RWPE1 (cell line): ENCODE measurements at regions not wholly inside any gene's neighbourhood (a gene's known extent, or its start where the extent isn't known, plus 50 kb on each side); places are given as distances from the start of the nearest gene placed in this dataset.
"Not testable (repeated sequence)": the region's sequence is repeated elsewhere in the genome, so short reads cannot be mapped to it uniquely, and the experiment has no call there.

Experiments
- CTCF ChIA-PET: fragments of 350-600 bp; sonication (Branson Sonifier 250); formaldehyde crosslinking; extraction: SDS; loops from one replicate; lab custom pipeline; 2021; lab: Yijun Ruan, JAX
- POLR2A ChIA-PET: fragments of 400-600 bp; formaldehyde crosslinking; extraction: SDS; loops from one replicate; lab custom pipeline; 2020; ENCODE audit warnings: antibody characterized with exemption; ENCODE audit not compliant: low non-redundant PET; lab: Yijun Ruan, JAX
- DNase-seq: peaks from one replicate; pipeline ENCODE4 v3.0.0; 2012; ENCODE audit warnings: low spot score
- H3K27ac ChIP-seq: fragments of 450-650 bp; 2 replicates; pipeline ENCODE4 v1.5.1; 2017
- CTCF ChIP-seq: fragments of 450-650 bp; conservative IDR thresholded peaks from 2 replicates; pipeline ENCODE4 v1.5.1; 2017; ENCODE audit warnings: low read depth, mild to moderate bottlenecking

- TF ChIP-seq CTCF = no peak
- CTCF ChIA-PET = interaction anchor here (0.6 kb wide), 1 partner anchor 284 kb away, joined by 4 read pairs; no protein-coding TSS in a partner anchor
- DNase-seq = no peak
- H3K27ac ChIP-seq = no peak overlapping the region
- POLR2A ChIA-PET = no interaction called here
These were observed 50.3 kb upstream of the SNRK start for GRCh38 chr3:43236008-43236407.

- no peak for TF ChIP-seq CTCF
- POLR2A ChIA-PET = no interaction called here
- DNase-seq = no peak
- no peak overlapping the region for H3K27ac ChIP-seq
- CTCF ChIA-PET = no interaction called here
These were observed 53.3 kb upstream of the SNRK start for GRCh38 chr3:43233062-43233461.

DNA sequence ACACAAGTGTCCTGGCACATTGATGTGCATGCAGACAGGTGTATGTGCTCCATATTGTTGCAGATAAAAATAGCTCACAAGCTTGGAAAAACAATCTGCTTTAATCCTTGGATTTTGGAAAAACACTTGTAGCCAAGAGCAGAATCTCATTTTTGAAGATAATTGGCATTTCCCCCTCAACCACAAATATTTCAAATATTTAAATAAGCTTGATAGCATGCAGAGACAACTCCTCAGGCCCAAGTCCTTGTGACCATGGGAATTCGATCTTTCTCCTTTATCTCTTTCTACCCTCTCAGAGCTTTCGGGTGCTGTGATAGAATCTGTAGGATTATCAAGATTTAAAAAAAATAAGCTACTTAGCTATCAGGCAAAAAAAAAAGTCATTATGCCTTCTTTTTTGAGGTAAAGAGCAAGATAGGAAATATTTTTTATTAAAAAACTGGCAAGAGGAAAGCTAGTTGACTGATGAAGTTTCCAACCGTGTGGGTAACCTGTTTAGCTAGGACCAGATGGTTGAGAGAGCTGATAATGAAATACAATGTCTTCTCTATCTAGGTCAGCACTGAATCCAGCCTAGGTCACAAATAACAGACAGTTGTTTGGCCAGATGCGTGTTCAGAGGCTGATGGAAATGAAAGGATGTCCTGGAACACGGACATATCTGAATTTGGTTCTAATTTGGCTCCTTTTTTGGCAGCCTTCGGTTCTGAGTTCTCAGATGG lies 54.9 kb upstream of the SNRK start:
- POLR2A ChIA-PET = interaction anchor here (0.6 kb wide), 1 partner anchor 21 kb away, joined by 4 read pairs; no protein-coding TSS in a partner anchor
- DNase-seq = no peak
- CTCF ChIA-PET = no interaction called here
- H3K27ac ChIP-seq = no peak overlapping the region
- no peak for TF ChIP-seq CTCF

DNA sequence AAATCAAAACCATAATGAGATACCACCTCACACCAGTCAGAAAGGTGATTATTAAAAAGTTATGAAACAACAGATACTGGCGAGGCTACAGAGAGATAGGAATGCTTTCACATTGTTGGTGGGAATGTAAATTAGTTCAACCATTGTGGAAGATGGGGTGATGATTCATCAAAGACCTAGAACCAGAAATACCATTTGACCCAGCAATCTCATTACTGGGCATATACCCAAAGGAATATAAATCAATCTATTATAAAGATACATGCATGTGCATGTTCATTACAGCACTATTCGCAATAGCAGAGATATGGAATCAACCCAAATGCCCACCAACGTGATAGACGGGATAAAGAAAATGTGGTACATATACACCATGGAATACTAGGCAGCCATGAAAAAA lies 56.5 kb upstream of the SNRK start:
- CTCF ChIA-PET, H3K27ac ChIP-seq, POLR2A ChIA-PET, DNase-seq: not testable (repeated sequence)

DNA sequence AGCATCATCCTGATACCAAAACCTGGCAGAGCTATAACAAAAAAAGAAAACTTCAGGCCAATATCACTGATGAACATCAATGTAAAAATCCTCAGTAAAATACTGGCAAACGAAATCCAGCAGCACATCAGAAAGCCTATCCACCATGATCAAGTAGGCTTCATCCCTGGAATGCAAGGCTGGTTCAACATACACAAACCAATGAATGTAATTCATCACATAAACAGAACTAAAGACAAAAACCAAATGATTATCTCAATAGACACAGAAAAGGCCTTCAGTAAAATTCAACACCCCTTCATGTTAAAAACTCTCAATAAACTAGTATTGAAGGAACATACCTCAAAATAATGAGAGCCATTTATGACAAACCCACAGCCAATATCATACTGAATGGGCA lies 58.7 kb upstream of the SNRK start:
- DNase-seq, CTCF ChIA-PET, H3K27ac ChIP-seq, POLR2A ChIA-PET: not testable (repeated sequence)

GRCh38 chr3:43224405-43225073 lies 61.8 kb upstream of the SNRK start:
- POLR2A ChIA-PET = no interaction called here
- TF ChIP-seq CTCF = no peak
- H3K27ac ChIP-seq = no peak overlapping the region
- DNase-seq = no peak
- CTCF ChIA-PET = no interaction called here

GRCh38 chr3:43223670-43224364 lies 62.5 kb upstream of the SNRK start:
- POLR2A ChIA-PET = interaction anchor here (0.9 kb wide), 1 partner anchor 63 kb away, joined by 3 read pairs; the partner anchor contains the start of gene SNRK
- H3K27ac ChIP-seq = no peak overlapping the region
- CTCF ChIA-PET = interaction anchor here (0.6 to 0.7 kb wide), 2 partner anchors 43 to 507 kb away, joined by 3 read pairs; no protein-coding TSS in a partner anchor
- DNase-seq = no peak
- peak; percentile 17; the same call in 1 of the 2 replicates for TF ChIP-seq CTCF
